ENCODE measurements at regions not wholly inside any gene's neighbourhood (a gene's known extent, or its start where the extent isn't known, plus 50 kb on each side); places are given as distances from the start of the nearest gene placed in this dataset.

- no peak overlapping the region for H3K4me3 Mint-ChIP-seq
- ATAC-seq (no peak), DNase-seq (no peak)
- H3K9me3 Mint-ChIP-seq: no peaks in the 10 kb centered on the region
- H3K27me3 Mint-ChIP-seq (ENCODE audit: low read depth): no peaks in the 10 kb centered on the region
- no peaks in the 10 kb centered on the region for H3K36me3 Mint-ChIP-seq (ENCODE audit: insufficient read depth)
- H3K4me1 Mint-ChIP-seq (ENCODE audit: low read depth): no peaks in the 10 kb centered on the region
Observed at GRCh38 chr2:226620176-226620575, 179.4 kb downstream of the IRS1 start.

GRCh38 chr2:226619707-226620106, 179.9 kb downstream of the IRS1 start:
- H3K36me3 Mint-ChIP-seq (ENCODE audit: insufficient read depth): no peaks in the 10 kb centered on the region
- H3K27me3 Mint-ChIP-seq (ENCODE audit: low read depth): no peaks in the 10 kb centered on the region
- no peaks in the 10 kb centered on the region for H3K9me3 Mint-ChIP-seq
- no peak overlapping the region for H3K4me3 Mint-ChIP-seq
- ATAC-seq: no peak
- no peak for DNase-seq
- no peaks in the 10 kb centered on the region for H3K4me1 Mint-ChIP-seq (ENCODE audit: low read depth)

GRCh38 chr2:226618875-226619605, 180.6 kb downstream of the IRS1 start:
- Mint-ChIP-seq H3K4me3 (no peak overlapping the region), H3K4me1 (ENCODE audit: low read depth) (no peaks in the 10 kb centered on the region), H3K9me3 (no peaks in the 10 kb centered on the region), H3K27me3 (ENCODE audit: low read depth) (no peaks in the 10 kb centered on the region), H3K36me3 (ENCODE audit: insufficient read depth) (no peaks in the 10 kb centered on the region)
- DNase-seq: no peak
- ATAC-seq: no peak

GRCh38 chr2:226618544-226618874, 181.1 kb downstream of the IRS1 start:
- no peaks in the 10 kb centered on the region for H3K27me3 Mint-ChIP-seq (ENCODE audit: low read depth)
- H3K4me3 Mint-ChIP-seq: no peak overlapping the region
- no peaks in the 10 kb centered on the region for H3K9me3 Mint-ChIP-seq
- H3K36me3 Mint-ChIP-seq (ENCODE audit: insufficient read depth): no peaks in the 10 kb centered on the region
- DNase-seq (no peak), ATAC-seq (no peak)
- no peaks in the 10 kb centered on the region for H3K4me1 Mint-ChIP-seq (ENCODE audit: low read depth)

- DNase-seq (no peak), ATAC-seq (no peak)
- Mint-ChIP-seq H3K9me3 (no peaks in the 10 kb centered on the region), H3K27me3 (ENCODE audit: low read depth) (peaks cover 1% of the 10 kb centered on the region), H3K36me3 (ENCODE audit: insufficient read depth) (no peaks in the 10 kb centered on the region), H3K4me1 (ENCODE audit: low read depth) (no peaks in the 10 kb centered on the region), H3K4me3 (no peak overlapping the region)
Observed at GRCh38 chr2:226615891-226616290, 183.7 kb downstream of the IRS1 start.

GRCh38 chr2:226611944-226612318, 187.7 kb downstream of the IRS1 start:
- DNase-seq (no peak), ATAC-seq (no peak)
- no peak overlapping the region for H3K4me3 Mint-ChIP-seq
- H3K9me3 Mint-ChIP-seq: no peaks in the 10 kb centered on the region
- H3K4me1 Mint-ChIP-seq (ENCODE audit: low read depth): peaks cover 16% of the 10 kb centered on the region
- no peaks in the 10 kb centered on the region for H3K36me3 Mint-ChIP-seq (ENCODE audit: insufficient read depth)
- peaks cover 1% of the 10 kb centered on the region for H3K27me3 Mint-ChIP-seq (ENCODE audit: low read depth)

- Mint-ChIP-seq H3K4me3 (no peak overlapping the region), H3K27me3 (ENCODE audit: low read depth) (peaks cover 1% of the 10 kb centered on the region), H3K4me1 (ENCODE audit: low read depth) (peaks cover 16% of the 10 kb centered on the region), H3K36me3 (ENCODE audit: insufficient read depth) (no peaks in the 10 kb centered on the region), H3K9me3 (no peaks in the 10 kb centered on the region)
- DNase-seq: no peak
- no peak for ATAC-seq
Observed at GRCh38 chr2:226611196-226611943, 188.2 kb downstream of the IRS1 start.

- H3K27me3 Mint-ChIP-seq (ENCODE audit: low read depth): peaks cover 7% of the 10 kb centered on the region
- H3K9me3 Mint-ChIP-seq: no peaks in the 10 kb centered on the region
- H3K4me1 Mint-ChIP-seq (ENCODE audit: low read depth): peaks cover 16% of the 10 kb centered on the region
- ATAC-seq: no peak
- H3K4me3 Mint-ChIP-seq: no peak overlapping the region
- DNase-seq: no peak
- no peaks in the 10 kb centered on the region for H3K36me3 Mint-ChIP-seq (ENCODE audit: insufficient read depth)
Observed at GRCh38 chr2:226609366-226609765, 190.3 kb downstream of the IRS1 start.

- Mint-ChIP-seq H3K4me3 (no peak overlapping the region), H3K36me3 (ENCODE audit: insufficient read depth) (no peaks in the 10 kb centered on the region), H3K9me3 (no peaks in the 10 kb centered on the region), H3K4me1 (ENCODE audit: low read depth) (peaks cover 16% of the 10 kb centered on the region), H3K27me3 (ENCODE audit: low read depth) (peaks cover 7% of the 10 kb centered on the region)
- ATAC-seq (no peak), DNase-seq (no peak)
Observed at GRCh38 chr2:226608451-226608850, 191.2 kb downstream of the IRS1 start.

- DNase-seq: no peak
- Mint-ChIP-seq H3K4me1 (ENCODE audit: low read depth) (peaks cover 16% of the 10 kb centered on the region), H3K36me3 (ENCODE audit: insufficient read depth) (no peaks in the 10 kb centered on the region), H3K4me3 (no peak overlapping the region), H3K9me3 (no peaks in the 10 kb centered on the region), H3K27me3 (ENCODE audit: low read depth) (peaks cover 9% of the 10 kb centered on the region)
- ATAC-seq: no peak
Observed at GRCh38 chr2:226607379-226607778, 192.2 kb downstream of the IRS1 start.

GRCh38 chr2:226605642-226606041, 194.0 kb downstream of the IRS1 start:
- no peak for ATAC-seq
- Mint-ChIP-seq H3K4me3 (no peak overlapping the region), H3K9me3 (no peaks in the 10 kb centered on the region), H3K4me1 (ENCODE audit: low read depth) (peaks cover 16% of the 10 kb centered on the region), H3K27me3 (ENCODE audit: low read depth) (peaks cover 11% of the 10 kb centered on the region), H3K36me3 (ENCODE audit: insufficient read depth) (no peaks in the 10 kb centered on the region)
- DNase-seq: no peak

GRCh38 chr2:226603606-226604005, 196.0 kb downstream of the IRS1 start:
- no peak for DNase-seq
- Mint-ChIP-seq H3K4me3 (no peak overlapping the region), H3K36me3 (ENCODE audit: insufficient read depth) (no peaks in the 10 kb centered on the region), H3K27me3 (ENCODE audit: low read depth) (peaks cover 12% of the 10 kb centered on the region), H3K4me1 (ENCODE audit: low read depth) (peaks cover 8% of the 10 kb centered on the region), H3K9me3 (no peaks in the 10 kb centered on the region)
- ATAC-seq: no peak

GRCh38 chr2:226601881-226602662, 197.5 kb downstream of the IRS1 start:
- H3K9me3 Mint-ChIP-seq: no peaks in the 10 kb centered on the region
- no peak overlapping the region for H3K4me3 Mint-ChIP-seq
- H3K4me1 Mint-ChIP-seq (ENCODE audit: low read depth): no peaks in the 10 kb centered on the region
- peaks cover 12% of the 10 kb centered on the region for H3K27me3 Mint-ChIP-seq (ENCODE audit: low read depth)
- H3K36me3 Mint-ChIP-seq (ENCODE audit: insufficient read depth): no peaks in the 10 kb centered on the region
- no peak for DNase-seq
- no peak for ATAC-seq

GRCh38 chr2:226600802-226601201, 198.8 kb downstream of the IRS1 start:
- Mint-ChIP-seq H3K27me3 (ENCODE audit: low read depth) (peaks cover 16% of the 10 kb centered on the region), H3K36me3 (ENCODE audit: insufficient read depth) (no peaks in the 10 kb centered on the region), H3K4me1 (ENCODE audit: low read depth) (no peaks in the 10 kb centered on the region), H3K4me3 (no peak overlapping the region), H3K9me3 (peaks cover 3% of the 10 kb centered on the region)
- DNase-seq (no peak), ATAC-seq (no peak)

GRCh38 chr2:226600184-226600583, 199.4 kb downstream of the IRS1 start:
- H3K4me1 Mint-ChIP-seq (ENCODE audit: low read depth): no peaks in the 10 kb centered on the region
- no peaks in the 10 kb centered on the region for H3K36me3 Mint-ChIP-seq (ENCODE audit: insufficient read depth)
- DNase-seq (no peak), ATAC-seq (no peak)
- H3K27me3 Mint-ChIP-seq (ENCODE audit: low read depth): peaks cover 18% of the 10 kb centered on the region
- no peak overlapping the region for H3K4me3 Mint-ChIP-seq
- peaks cover 3% of the 10 kb centered on the region for H3K9me3 Mint-ChIP-seq
